GM12878 (cell line): ENCODE measurements at regions not wholly inside any gene's neighbourhood (a gene's known extent, or its start where the extent isn't known, plus 50 kb on each side); places are given as distances from the start of the nearest gene placed in this dataset.

Experiments
- CHD1 ChIP-seq: IDR thresholded peaks from 2 replicates; pipeline ENCODE4 v1.6.1; 2012; ENCODE audit warnings: low read depth, low read length, improper control_type of control experiment
- EZH2 ChIP-seq: IDR thresholded peaks from 2 replicates; pipeline ENCODE4 v1.6.1; 2012; ENCODE audit warnings: low read depth, mild to moderate bottlenecking, control low read depth, inconsistent platforms, low read length, borderline replicate concordance; ENCODE audit not compliant: control insufficient read depth
- TAF1 ChIP-seq: IDR thresholded peaks from 2 replicates; pipeline ENCODE4 v1.6.1; 2011; ENCODE audit warnings: mild to moderate bottlenecking, low read depth, low read length, borderline replicate concordance

DNA sequence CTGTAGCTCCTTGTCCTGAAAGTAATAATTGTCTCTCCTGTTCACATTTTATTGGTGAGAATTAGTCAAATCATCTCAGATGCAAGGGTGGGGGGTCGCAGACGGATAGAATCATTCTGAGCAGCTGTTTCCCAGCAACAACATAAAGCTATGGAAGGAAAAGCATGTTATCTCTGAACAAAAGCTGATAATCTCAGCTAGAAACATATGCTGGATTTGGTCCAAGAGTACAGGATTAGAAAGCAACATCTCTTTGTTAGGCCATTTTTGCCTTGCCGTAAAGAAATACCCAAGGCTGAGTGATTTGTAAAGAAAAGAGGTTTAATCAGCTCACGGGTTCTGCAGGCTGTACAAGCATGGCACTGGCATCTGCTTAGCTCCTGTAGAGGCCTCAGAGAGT lies 472.8 kb upstream of the BOD1L1 start:
- no peak for TF ChIP-seq TAF1
- no peak for TF ChIP-seq CHD1
- TF ChIP-seq EZH2, result no peak
